Psoas muscle (tissue), 7 donors: ENCODE measurements at regions not wholly inside any gene's neighbourhood (a gene's known extent, or its start where the extent isn't known, plus 50 kb on each side); places are given as distances from the start of the nearest gene placed in this dataset.

ENCODE experiments used
- ATAC-seq, 4 donors: fragments of 200-7000 bp; cut with Tn5 transposase; one replicate each; pipeline ENCODE4 v1.9.1; 2020; ENCODE audit warnings: moderate library complexity in 3 of 4, mild to moderate bottlenecking in 2 of 4
- DNase-seq, 2 donors: peaks; one replicate each; pipeline ENCODE4 v3.0.0-alpha.2; 2020
- H3K27ac ChIP-seq: fragments of 200-600 bp; one replicate; pipeline ENCODE4 v1.8.0; 2022
- H3K27me3 ChIP-seq, 3 donors: fragments of 200-600 bp in 1 of 3; one replicate each; pipeline versions ENCODE4 v1.6.1 to v1.8.0; 2013 to 2022; ENCODE audit warnings: low read length in 2 of 3, mild to moderate bottlenecking in 2 of 3, moderate library complexity in 1 of 3; ENCODE audit not compliant: insufficient read depth in 3 of 3
- H3K36me3 ChIP-seq, 2 donors: fragments of 200-600 bp in 1 of 2; one replicate each; pipeline versions ENCODE4 v1.6.1 to v1.8.0; 2013 to 2022; ENCODE audit warnings: low read depth in 1 of 2, mild to moderate bottlenecking in 1 of 2, moderate library complexity in 1 of 2; ENCODE audit not compliant: insufficient read depth in 1 of 2
- H3K4me1 ChIP-seq: fragments of 200-600 bp; one replicate; pipeline ENCODE4 v1.8.0; 2022
- H3K4me3 ChIP-seq: fragments of 200-600 bp; one replicate; pipeline ENCODE4 v1.8.0; 2022; ENCODE audit warnings: mild to moderate bottlenecking
- H3K9me3 ChIP-seq: fragments of 200-600 bp; one replicate; pipeline ENCODE4 v1.8.0; 2022
- WGBS, 3 donors: extraction: QIAGEN DNeasy Blood & Tissue Kit; methylation state at CpG; one replicate each; pipeline versions ENCODE4 v1.1.6 to v1.1.7; 2013; 5-methylcytosine and 5-hydroxymethylcytosine counted together
- intact Hi-C, 2 donors: fragments of 100-400 bp; cut with DNase I; formaldehyde crosslinking; loops; one replicate each; pipeline versions ENCODE4 v1.11.0 to v1.14.2; 2022
- TF ChIP-seq, protein P1 (sequence below): fragments of 200-600 bp; IDR thresholded peaks from one replicate; pipeline ENCODE4 v1.8.0; 2022; ENCODE audit warnings: antibody characterized with exemption
- donor health status: healthy with polysubstance abuse.
- donor health status: DM: no; HTN: no; CAD: no; lungs with moderate emphysema.
- donor health status: Bipolar disorder and iron deficiency.
- donor health status: healthy.
- donor health status: DM: yes; HTN: yes; CAD: no.
- donor health status: DM: no; HTN: no; CAD: no.
- donor health status: DM: yes; HTN: yes; CAD: no.

DNA sequence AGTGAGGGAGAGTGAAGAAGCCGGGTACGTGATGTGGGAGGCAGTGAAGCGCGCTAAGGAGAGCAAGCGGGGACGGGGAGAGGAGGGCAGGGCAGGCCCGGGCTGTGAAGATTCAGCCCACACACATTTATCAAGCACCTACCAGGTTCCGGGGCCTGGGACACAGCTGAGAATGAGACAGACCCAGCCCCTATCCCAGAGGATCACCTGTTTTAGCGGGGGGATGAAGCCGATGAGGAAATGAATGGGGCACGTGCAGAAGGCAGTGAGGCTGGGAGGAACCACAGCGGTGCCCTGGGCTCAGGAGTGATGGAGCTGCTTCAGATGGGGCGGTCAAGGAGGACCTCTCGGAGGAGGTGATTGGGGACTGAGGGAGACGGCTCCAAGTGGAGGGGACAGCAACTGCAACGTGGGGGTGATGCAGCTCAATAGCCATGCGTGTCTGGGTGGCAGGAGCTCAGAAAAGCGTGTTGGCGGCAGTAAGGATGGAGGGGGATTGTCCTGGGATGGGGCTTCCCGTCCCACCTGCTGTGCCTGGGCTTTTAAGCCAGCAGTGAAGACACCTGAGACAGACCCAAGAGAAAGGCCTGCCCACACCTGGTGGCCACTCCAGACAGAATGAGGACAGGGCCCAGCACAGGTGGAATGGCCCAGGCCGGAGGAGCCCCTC is 77.5 kb upstream of the UNC5A start:
- 65 to 72% (median 67%) methylated on average over 21 of the region's 21 CpGs for WGBS, 3 donors
- Histone ChIP-seq H3K4me1 (no peaks in the 10 kb centered on the region), H3K4me3 (no peak overlapping the region), H3K27ac (no peak overlapping the region), H3K27me3 (peaks cover 0 to 59% (median 20%) of the 10 kb centered on the region in 3 donors), H3K36me3 (no peaks in the 10 kb centered on the region), H3K9me3 (no peaks in the 10 kb centered on the region)
- intact Hi-C loops = no loop called here
- TF ChIP-seq, protein P1, sequence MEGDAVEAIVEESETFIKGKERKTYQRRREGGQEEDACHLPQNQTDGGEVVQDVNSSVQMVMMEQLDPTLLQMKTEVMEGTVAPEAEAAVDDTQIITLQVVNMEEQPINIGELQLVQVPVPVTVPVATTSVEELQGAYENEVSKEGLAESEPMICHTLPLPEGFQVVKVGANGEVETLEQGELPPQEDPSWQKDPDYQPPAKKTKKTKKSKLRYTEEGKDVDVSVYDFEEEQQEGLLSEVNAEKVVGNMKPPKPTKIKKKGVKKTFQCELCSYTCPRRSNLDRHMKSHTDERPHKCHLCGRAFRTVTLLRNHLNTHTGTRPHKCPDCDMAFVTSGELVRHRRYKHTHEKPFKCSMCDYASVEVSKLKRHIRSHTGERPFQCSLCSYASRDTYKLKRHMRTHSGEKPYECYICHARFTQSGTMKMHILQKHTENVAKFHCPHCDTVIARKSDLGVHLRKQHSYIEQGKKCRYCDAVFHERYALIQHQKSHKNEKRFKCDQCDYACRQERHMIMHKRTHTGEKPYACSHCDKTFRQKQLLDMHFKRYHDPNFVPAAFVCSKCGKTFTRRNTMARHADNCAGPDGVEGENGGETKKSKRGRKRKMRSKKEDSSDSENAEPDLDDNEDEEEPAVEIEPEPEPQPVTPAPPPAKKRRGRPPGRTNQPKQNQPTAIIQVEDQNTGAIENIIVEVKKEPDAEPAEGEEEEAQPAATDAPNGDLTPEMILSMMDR = no peak
- DNase-seq (peak in 1 of 2 donors; percentile 13), ATAC-seq (no peak)

DNA sequence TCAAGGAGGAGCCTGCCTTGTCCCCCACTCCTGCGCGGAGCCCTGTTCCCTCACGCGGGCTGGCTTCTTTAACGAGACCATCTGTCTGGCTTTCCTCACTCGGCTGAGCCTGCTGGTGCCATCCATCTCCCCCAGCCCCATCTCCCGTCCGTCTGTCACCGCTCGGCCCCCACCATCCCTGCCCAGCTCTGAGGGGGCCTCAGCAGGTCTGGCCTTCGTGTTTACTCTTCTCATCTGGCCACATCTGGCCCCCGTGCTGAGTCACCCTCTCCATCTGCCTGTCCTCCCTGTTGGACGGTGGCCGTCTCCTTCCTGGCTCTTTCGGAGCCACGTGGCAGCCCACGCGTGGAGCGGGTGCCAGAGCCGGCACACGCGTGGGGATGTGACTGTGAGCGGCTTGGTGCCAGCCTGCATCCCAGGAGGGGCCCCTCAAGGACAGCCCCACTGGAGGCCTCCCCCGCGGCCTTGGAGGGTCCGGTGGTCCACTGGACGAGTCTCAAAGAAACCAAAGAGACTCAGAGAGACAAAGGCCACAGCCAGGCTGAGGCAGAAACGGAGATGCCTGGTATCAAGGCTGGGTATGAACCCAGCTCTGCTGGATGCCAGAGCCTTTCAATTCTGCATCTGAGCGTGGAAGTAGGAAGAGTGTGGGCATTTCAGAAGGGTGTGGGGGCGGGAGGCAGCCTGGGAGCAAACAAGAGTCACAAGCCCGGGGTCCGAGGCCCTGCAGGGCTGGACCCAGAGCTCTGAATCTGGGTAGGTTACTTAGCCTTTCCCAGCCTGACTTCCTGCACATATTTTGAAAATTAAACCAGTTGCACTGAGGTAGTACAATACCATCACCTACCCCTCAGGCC is 76.7 kb upstream of the UNC5A start:
- peak in 1 of 2 donors; percentile 38 for DNase-seq
- no peak overlapping the region for H3K27ac ChIP-seq
- no peaks in the 10 kb centered on the region for H3K4me1 ChIP-seq
- ATAC-seq = no peak
- peaks cover 0 to 65% (median 20%) of the 10 kb centered on the region in 3 donors for H3K27me3 ChIP-seq
- H3K4me3 ChIP-seq = no peak overlapping the region
- intact Hi-C loops = no loop called here
- H3K9me3 ChIP-seq = no peaks in the 10 kb centered on the region
- 26 to 34% (median 27%) methylated on average over 32 of the region's 32 CpGs for WGBS, 3 donors
- no peaks in the 10 kb centered on the region for H3K36me3 ChIP-seq
- TF ChIP-seq, protein P1 = no peak

DNA sequence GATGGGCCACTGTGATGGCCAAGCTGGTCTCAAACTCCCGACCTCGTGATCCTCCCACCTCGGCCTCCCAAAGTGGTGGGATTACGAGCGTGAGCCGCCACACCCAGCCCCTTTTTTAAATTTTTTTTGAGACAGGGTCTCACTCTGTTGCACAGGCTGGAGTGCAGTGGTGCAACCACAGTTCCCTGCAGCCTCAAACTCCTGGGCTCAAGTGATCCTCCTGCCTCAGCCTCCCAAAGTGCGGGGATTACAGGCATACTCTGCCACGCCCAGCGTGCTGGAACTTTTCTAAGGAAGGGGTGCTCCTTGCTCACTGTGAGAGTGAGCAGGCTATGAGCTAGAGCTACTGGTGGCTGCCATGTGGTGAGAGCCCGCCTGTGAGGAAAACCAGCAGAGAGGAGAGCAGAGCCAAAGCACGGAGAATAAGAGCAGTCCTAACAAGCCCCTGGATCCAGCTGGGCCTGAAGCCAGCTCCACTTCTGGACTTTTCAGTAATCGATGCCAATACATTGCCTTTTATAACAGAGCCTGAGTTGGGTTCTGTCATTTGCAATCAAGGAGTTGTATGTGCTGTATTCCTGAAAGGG is 75.5 kb upstream of the UNC5A start:
- intact Hi-C loops = no loop called here
- 84 to 90% (median 88%) methylated on average over 12 of the region's 12 CpGs for WGBS, 3 donors
- DNase-seq (no peak), ATAC-seq (no peak)
- Histone ChIP-seq H3K9me3 (no peaks in the 10 kb centered on the region), H3K4me1 (no peaks in the 10 kb centered on the region), H3K27me3 (peaks cover 0 to 69% (median 25%) of the 10 kb centered on the region in 3 donors), H3K27ac (no peak overlapping the region), H3K36me3 (no peaks in the 10 kb centered on the region), H3K4me3 (no peak overlapping the region)
- TF ChIP-seq, protein P1 = no peak

DNA sequence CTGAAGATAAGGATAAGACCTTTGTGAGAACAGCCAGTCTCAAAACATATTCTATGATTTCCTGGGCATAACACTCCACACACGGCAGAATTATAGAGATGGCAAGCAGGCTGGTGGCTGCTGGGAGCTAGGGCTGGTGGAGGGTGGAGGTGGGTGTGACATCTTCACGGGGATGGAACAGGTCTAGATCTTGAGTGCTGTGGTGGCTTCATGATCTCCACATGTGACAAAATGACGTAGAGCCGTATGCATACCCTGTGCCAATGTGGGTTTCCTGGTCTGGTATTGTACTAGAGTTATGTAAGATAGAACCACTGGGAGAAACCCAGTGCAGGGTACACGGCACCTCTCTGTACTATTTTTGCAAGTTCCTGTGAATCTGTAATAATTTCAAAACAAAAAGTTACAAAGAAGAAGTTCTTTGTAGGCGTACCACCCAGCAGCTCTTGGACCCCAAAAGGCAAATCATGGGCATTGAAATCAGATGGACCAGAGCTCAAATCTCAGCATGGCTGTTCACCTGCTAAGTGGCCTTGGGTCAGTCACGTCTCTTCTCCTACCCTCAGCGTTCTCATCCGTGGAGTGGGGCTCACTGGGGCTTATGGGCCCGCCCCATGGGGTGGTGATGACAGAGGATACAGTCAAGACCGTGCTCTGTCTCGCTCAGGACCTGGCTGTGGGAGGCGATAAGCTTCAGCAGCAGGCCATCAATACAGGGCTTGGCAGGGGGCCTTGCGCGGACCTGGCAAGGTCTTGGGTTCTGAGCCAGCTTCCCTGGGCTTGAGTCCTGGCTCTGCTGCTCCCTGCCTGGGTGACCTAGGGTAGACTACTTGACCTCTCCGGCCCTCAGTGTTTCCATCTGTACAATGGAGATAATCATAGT is 74.7 kb upstream of the UNC5A start:
- no peak for ATAC-seq
- WGBS, 3 donors = 69 to 80% (median 74%) methylated on average over 16 of the region's 16 CpGs
- no peak for DNase-seq
- TF ChIP-seq, protein P1 = no peak
- no peaks in the 10 kb centered on the region for H3K4me1 ChIP-seq
- intact Hi-C loops = no loop called here
- no peak overlapping the region for H3K4me3 ChIP-seq
- no peak overlapping the region for H3K27ac ChIP-seq
- no peaks in the 10 kb centered on the region for H3K9me3 ChIP-seq
- no peaks in the 10 kb centered on the region for H3K36me3 ChIP-seq
- H3K27me3 ChIP-seq = peaks cover 0 to 77% (median 27%) of the 10 kb centered on the region in 3 donors
